ENCODE measurements at regions not wholly inside any gene's neighbourhood (a gene's known extent, or its start where the extent isn't known, plus 50 kb on each side); places are given as distances from the start of the nearest gene placed in this dataset.
"Not testable (repeated sequence)": the region's sequence is repeated elsewhere in the genome, so short reads cannot be mapped to it uniquely, and the experiment has no call there.

DNA sequence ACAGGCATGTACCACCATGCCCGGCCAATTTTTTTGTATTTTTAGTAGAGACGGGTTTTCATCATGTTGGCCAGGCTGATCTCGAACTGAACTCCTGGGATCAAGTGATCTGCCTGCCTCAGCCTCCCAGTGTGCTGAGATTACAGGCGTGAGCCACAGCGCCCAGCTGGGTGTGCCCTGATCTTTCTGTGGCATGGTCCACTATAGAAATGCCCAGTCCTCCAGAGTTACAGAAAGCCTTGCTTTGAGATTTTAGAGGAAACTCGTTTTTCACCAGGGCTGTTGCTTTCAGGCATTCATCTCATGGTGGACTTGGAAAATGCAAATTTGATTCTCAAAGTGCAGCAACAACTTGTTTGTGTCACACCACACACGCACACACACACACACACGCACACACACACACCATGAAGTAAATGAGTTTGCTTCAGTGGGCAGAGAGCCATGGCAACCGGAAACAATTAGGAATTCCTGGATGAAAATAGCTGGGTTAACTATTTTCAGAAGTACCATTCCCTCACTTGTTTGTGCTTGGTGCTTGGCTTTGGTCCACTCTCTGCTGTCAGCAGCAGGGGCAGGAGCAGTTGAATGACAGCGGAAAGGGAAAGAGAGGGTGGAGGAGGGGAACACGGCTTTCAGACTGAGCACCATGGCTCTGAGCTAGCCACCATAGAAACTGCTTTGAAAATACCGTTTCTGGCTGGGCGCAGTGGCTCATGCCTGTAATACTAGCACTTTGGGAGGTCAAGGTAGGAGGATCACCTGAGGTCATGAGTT lies 160.1 kb upstream of the NBPF12 start:
- H3K27me3 ChIP-seq (ENCODE audit: control insufficient read depth, insufficient read depth, low read length); H3K9me3 ChIP-seq (ENCODE audit: control insufficient read depth, insufficient read depth, low read length); H3K4me3 ChIP-seq (ENCODE audit: low read length); DNase-seq (ENCODE audit: low read depth, low spot score); H3K27ac ChIP-seq (ENCODE audit: low read length); H3K36me3 ChIP-seq (ENCODE audit: control insufficient read depth, insufficient read depth, low read length); H3K4me1 ChIP-seq (ENCODE audit: control insufficient read depth, insufficient read depth, low read length): not testable (repeated sequence)
- no CpG with 5 or more reads among the region's 13 CpGs for WGBS (ENCODE audit: insufficient coverage, insufficient read length)

DNA sequence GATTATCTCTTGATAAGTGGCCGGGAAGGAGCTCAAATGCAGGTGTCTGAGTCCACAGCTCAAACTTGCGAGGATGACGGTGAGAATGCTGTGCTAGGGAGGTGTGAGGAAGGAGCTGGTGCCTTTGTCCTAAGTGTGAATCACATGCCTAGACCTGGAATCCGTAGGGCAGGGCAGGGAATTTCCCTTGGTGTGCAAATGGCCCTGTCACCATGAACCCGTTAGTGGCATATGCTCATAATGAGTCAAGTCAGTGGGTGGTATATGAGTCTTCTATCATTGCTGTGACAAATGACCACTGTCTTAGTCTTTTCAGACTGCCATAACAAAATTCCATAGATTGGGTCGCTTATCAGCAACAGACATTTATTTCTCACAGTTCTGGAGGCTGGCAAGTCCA lies 163.1 kb upstream of the NBPF12 start:
- not testable (repeated sequence) for H3K36me3 ChIP-seq (ENCODE audit: control insufficient read depth, insufficient read depth, low read length); H3K27ac ChIP-seq (ENCODE audit: low read length); H3K4me1 ChIP-seq (ENCODE audit: control insufficient read depth, insufficient read depth, low read length); H3K27me3 ChIP-seq (ENCODE audit: control insufficient read depth, insufficient read depth, low read length); H3K9me3 ChIP-seq (ENCODE audit: control insufficient read depth, insufficient read depth, low read length); DNase-seq (ENCODE audit: low read depth, low spot score); H3K4me3 ChIP-seq (ENCODE audit: low read length)
- WGBS (ENCODE audit: insufficient coverage, insufficient read length), result no CpG with 5 or more reads among the region's 6 CpGs

DNA sequence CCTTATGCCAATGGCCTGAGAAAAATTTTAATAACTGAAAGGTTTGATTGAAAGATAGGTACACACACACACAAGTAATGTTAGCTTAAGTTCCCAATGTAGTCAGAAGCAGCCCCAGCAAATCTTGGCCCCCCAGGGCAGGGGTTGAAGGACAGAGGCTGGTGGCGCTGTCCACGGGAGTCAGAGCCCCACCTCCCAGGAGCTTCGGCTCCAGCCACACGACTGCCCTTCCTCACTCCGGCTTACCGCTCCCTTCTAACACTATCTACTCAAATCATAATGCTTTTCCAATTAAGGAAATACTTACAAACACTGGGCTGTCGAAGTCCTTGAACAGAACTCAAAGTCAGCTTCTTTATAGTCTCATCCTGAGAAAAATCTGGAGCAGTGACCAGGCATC lies 163.9 kb upstream of the NBPF12 start:
- DNase-seq (ENCODE audit: low read depth, low spot score); H3K4me3 ChIP-seq (ENCODE audit: low read length); H3K27ac ChIP-seq (ENCODE audit: low read length); H3K36me3 ChIP-seq (ENCODE audit: control insufficient read depth, insufficient read depth, low read length); H3K27me3 ChIP-seq (ENCODE audit: control insufficient read depth, insufficient read depth, low read length); H3K4me1 ChIP-seq (ENCODE audit: control insufficient read depth, insufficient read depth, low read length); H3K9me3 ChIP-seq (ENCODE audit: control insufficient read depth, insufficient read depth, low read length): not testable (repeated sequence)
- 100% methylated on average over 2 of the region's 7 CpGs for WGBS (ENCODE audit: insufficient coverage, insufficient read length)

DNA sequence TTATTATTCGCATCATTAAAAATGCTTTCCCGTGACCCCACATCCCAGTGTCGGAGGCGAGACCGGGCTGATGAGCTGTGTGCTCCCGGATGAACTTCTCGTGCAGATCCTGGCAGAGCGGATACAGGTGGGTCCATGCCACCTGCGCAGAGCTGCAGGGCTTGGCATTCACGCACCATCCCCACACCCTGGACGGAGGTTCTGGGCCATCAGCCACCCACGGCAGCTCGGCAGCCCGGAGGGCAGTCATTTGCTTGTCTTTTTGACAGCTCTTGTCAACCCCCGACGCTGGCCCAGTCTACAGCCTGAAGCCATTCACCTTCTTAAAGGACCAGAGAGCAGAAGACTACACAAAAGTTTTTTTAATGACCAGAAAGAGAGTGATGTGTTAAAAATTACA lies 166.7 kb upstream of the NBPF12 start:
- DNase-seq (ENCODE audit: low read depth, low spot score); H3K9me3 ChIP-seq (ENCODE audit: control insufficient read depth, insufficient read depth, low read length); H3K4me3 ChIP-seq (ENCODE audit: low read length); H3K4me1 ChIP-seq (ENCODE audit: control insufficient read depth, insufficient read depth, low read length); H3K27ac ChIP-seq (ENCODE audit: low read length); H3K36me3 ChIP-seq (ENCODE audit: control insufficient read depth, insufficient read depth, low read length); H3K27me3 ChIP-seq (ENCODE audit: control insufficient read depth, insufficient read depth, low read length): not testable (repeated sequence)
- WGBS (ENCODE audit: insufficient coverage, insufficient read length), result no CpG with 5 or more reads among the region's 16 CpGs

DNA sequence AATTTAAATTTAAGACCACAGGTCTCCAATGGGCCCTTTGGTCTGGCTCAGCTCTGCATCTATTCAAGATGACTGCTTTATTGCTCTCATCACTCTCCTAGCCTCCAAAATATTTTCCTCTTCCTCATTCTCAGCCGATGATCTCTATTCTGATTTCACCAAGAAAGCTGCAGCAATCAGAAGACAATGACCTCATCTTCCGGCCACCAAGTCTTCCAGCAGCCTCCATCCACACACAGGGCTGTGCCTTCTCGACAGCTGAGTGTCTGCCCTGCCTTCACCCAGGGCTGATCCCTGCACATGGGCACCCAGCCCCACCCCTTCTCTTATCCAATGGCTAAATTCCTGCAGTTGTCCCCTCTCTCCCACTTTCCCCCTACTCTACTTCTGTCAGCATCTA lies 167.1 kb upstream of the NBPF12 start:
- H3K36me3 ChIP-seq (ENCODE audit: control insufficient read depth, insufficient read depth, low read length); H3K4me1 ChIP-seq (ENCODE audit: control insufficient read depth, insufficient read depth, low read length); H3K4me3 ChIP-seq (ENCODE audit: low read length); DNase-seq (ENCODE audit: low read depth, low spot score); H3K27me3 ChIP-seq (ENCODE audit: control insufficient read depth, insufficient read depth, low read length); H3K9me3 ChIP-seq (ENCODE audit: control insufficient read depth, insufficient read depth, low read length); H3K27ac ChIP-seq (ENCODE audit: low read length): not testable (repeated sequence)
- WGBS (ENCODE audit: insufficient coverage, insufficient read length), result no CpG with 5 or more reads among the region's 3 CpGs

DNA sequence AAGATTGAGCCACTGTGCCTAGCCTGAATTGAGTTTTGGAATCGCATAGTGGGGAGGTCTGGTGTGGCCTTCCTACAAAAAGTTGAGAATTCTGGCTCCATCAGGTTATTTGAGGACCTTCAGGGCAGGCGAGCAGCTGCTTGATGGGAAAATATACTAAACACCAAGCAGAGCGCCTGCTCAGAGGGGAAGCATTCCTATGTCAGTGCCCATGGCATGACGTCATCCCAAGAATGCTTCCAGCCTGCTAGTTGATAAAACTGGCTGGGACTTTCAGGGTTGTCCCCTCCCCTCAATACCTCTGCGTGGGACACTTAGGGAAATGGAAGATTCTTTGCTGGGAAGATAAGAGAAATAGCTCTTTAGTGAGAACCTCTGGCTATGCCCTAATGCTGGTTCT lies 174.9 kb upstream of the NBPF12 start:
- H3K4me1 ChIP-seq (ENCODE audit: control insufficient read depth, insufficient read depth, low read length); H3K36me3 ChIP-seq (ENCODE audit: control insufficient read depth, insufficient read depth, low read length); H3K27me3 ChIP-seq (ENCODE audit: control insufficient read depth, insufficient read depth, low read length); H3K9me3 ChIP-seq (ENCODE audit: control insufficient read depth, insufficient read depth, low read length); H3K27ac ChIP-seq (ENCODE audit: low read length); H3K4me3 ChIP-seq (ENCODE audit: low read length); DNase-seq (ENCODE audit: low read depth, low spot score): not testable (repeated sequence)
- WGBS (ENCODE audit: insufficient coverage, insufficient read length), result no CpG with 5 or more reads among the region's 5 CpGs

DNA sequence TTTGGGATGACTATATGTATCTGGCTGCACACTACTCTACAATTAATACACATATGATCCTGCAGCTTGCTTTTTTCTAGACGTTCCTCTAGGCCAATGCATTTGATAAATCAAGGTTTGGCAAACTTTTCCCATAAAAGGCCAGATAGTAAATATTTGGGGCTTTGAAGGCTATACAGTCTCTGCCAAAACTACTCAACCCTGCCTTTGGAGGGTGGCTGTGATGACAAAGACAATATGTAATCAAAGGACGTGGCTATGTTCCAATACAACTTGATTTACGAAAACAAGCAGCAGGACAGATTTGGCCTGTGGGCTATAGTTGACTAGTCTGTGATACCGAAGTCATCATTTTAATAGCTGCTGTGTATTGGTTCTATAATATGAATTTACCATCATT lies 181.3 kb upstream of the NBPF12 start:
- no CpG with 5 or more reads among the region's 4 CpGs for WGBS (ENCODE audit: insufficient coverage, insufficient read length)
- H3K4me3 ChIP-seq (ENCODE audit: low read length); H3K27ac ChIP-seq (ENCODE audit: low read length); H3K36me3 ChIP-seq (ENCODE audit: control insufficient read depth, insufficient read depth, low read length); H3K9me3 ChIP-seq (ENCODE audit: control insufficient read depth, insufficient read depth, low read length); DNase-seq (ENCODE audit: low read depth, low spot score); H3K4me1 ChIP-seq (ENCODE audit: control insufficient read depth, insufficient read depth, low read length); H3K27me3 ChIP-seq (ENCODE audit: control insufficient read depth, insufficient read depth, low read length): not testable (repeated sequence)

DNA sequence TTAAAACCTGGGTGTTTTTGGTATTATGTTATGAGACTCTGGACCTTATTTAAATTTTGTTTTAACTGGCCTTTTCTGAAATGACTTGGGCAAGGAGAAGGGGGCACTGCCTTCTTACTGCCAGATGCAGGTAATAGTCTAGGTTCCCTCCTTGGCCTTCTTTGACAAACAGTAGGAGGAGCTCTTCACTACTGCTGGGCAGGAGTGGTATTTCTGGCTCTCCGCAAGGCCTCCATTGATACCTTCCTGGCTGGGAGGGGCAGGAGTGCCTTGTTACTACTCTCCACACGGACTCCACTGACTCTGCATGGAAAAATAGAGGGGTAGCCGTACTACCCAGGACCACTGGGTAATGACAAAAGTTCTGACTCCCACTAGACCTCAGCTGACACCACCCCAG lies 189.4 kb upstream of the NBPF12 start:
- not testable (repeated sequence) for H3K27me3 ChIP-seq (ENCODE audit: control insufficient read depth, insufficient read depth, low read length); H3K4me3 ChIP-seq (ENCODE audit: low read length); DNase-seq (ENCODE audit: low read depth, low spot score); H3K27ac ChIP-seq (ENCODE audit: low read length); H3K36me3 ChIP-seq (ENCODE audit: control insufficient read depth, insufficient read depth, low read length); H3K9me3 ChIP-seq (ENCODE audit: control insufficient read depth, insufficient read depth, low read length); H3K4me1 ChIP-seq (ENCODE audit: control insufficient read depth, insufficient read depth, low read length)
- WGBS (ENCODE audit: insufficient coverage, insufficient read length), result no CpG with 5 or more reads among the region's 3 CpGs

DNA sequence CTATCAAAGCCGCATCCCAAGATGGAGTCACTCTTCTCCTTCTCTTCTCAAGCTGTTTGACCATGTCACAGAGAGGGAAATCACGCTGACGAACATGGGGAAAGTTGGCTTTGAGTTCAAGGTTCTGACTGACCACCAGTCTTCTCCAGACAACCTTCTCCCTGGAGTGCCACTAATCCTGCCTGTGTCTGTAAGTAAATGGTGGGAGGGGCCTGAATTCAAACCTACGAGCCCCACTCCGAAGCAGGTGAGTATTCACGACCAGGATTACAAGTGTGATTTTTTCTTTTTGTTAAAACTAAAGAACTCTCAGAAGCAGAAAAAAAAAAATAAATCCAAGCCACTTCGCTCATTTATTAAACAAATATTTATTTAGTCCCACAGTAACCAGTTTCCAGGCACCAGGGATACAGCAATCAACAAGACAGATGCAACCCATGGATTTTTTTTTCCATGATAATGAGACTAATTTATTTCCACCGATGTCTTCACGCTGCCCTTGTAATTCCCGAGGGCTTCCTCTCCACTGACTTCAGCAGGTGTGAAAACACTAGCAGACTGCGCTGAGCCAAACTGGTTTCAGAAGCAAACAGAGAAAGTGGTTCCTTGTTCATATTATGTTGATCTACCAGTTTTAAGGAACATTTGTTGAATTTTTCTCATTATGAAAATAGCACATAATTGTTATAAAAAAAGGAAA lies 206.0 kb upstream of the NBPF12 start:
- H3K27me3 ChIP-seq (ENCODE audit: control insufficient read depth, insufficient read depth, low read length); H3K36me3 ChIP-seq (ENCODE audit: control insufficient read depth, insufficient read depth, low read length); H3K27ac ChIP-seq (ENCODE audit: low read length); H3K4me3 ChIP-seq (ENCODE audit: low read length); H3K9me3 ChIP-seq (ENCODE audit: control insufficient read depth, insufficient read depth, low read length); H3K4me1 ChIP-seq (ENCODE audit: control insufficient read depth, insufficient read depth, low read length); DNase-seq (ENCODE audit: low read depth, low spot score): not testable (repeated sequence)
- WGBS (ENCODE audit: insufficient coverage, insufficient read length), result no CpG with 5 or more reads among the region's 11 CpGs

DNA sequence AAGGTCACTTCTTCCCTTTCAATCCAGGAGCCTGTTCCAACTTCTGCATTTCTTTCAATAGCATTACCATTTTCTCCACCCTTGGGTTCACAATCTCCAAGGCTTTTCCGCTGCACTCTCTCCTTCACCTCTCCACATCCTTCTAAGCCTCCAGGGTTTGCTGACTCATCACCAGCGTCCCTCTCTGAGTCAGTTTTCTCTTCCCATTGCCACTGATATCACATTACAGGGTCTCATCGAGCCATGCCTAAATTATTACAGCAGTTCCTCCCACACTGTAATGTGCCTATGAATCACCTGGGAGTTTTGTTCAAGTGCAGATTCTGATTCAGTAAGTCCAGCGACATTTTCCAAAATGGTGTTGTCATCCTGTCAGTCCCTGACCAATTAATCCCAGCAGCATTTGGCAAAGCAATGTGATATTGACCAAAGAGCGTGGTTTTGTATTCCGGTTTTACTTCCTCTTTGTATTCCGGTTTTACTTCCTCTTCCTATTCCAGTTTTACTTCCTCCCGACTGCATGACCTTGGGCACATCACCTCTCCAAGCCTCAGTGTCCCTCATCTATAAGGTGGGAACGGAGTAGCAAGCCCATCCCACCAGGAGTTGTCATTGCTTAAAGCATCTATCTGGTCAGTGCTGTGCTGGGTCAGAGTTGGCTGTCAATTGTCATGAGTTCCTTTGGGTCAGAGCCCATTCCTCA lies 208.3 kb upstream of the NBPF12 start:
- H3K4me3 ChIP-seq (ENCODE audit: low read length); H3K4me1 ChIP-seq (ENCODE audit: control insufficient read depth, insufficient read depth, low read length); H3K27ac ChIP-seq (ENCODE audit: low read length); H3K9me3 ChIP-seq (ENCODE audit: control insufficient read depth, insufficient read depth, low read length); H3K36me3 ChIP-seq (ENCODE audit: control insufficient read depth, insufficient read depth, low read length); H3K27me3 ChIP-seq (ENCODE audit: control insufficient read depth, insufficient read depth, low read length); DNase-seq (ENCODE audit: low read depth, low spot score): not testable (repeated sequence)
- WGBS (ENCODE audit: insufficient coverage, insufficient read length), result no CpG with 5 or more reads among the region's 9 CpGs
